Keratinocyte (primary cell): ENCODE measurements at regions not wholly inside any gene's neighbourhood (a gene's known extent, or its start where the extent isn't known, plus 50 kb on each side); places are given as distances from the start of the nearest gene placed in this dataset.

Experiments used
- DNase-seq: peaks from one replicate; pipeline ENCODE4 v3.0.0-alpha.2; 2011; ENCODE audit warnings: low read depth, missing footprints, low spot score
- FAIRE-seq: peaks from 2 replicates; lab custom pipeline; 2011; peaks lifted over from hg19 to GRCh38; lab: Jason Lieb, UNC
- H2AFZ ChIP-seq: 2 replicates; pipeline ENCODE4 v1.6.0; 2012; ENCODE audit warnings: low read length, control low read depth, inconsistent platforms; ENCODE audit not compliant: control insufficient read depth
- H3K27ac ChIP-seq: 2 replicates; pipeline ENCODE4 v1.5.1; 2011; ENCODE audit warnings: low read length; ENCODE audit not compliant: control insufficient read depth, insufficient read depth
- H3K27me3 ChIP-seq: 3 replicates; pipeline ENCODE4 v1.6.0; 2011; ENCODE audit warnings: low read length; ENCODE audit not compliant: control insufficient read depth, insufficient read depth; ENCODE audit errors: extremely low read depth
- H3K36me3 ChIP-seq, 2 experiments: 2 replicates in 1 of 2; 3 replicates in 1 of 2; pipeline ENCODE4 v1.5.1; 2011; ENCODE audit warnings: low read length in 2 of 2, mild to moderate bottlenecking in 1 of 2; ENCODE audit not compliant: control insufficient read depth in 2 of 2, insufficient read depth in 2 of 2; ENCODE audit errors: extremely low read depth in 1 of 2
- H3K4me1 ChIP-seq: 3 replicates; pipeline ENCODE4 v1.5.1; 2011; ENCODE audit warnings: low read length; ENCODE audit not compliant: control insufficient read depth, insufficient read depth; ENCODE audit errors: extremely low read depth
- H3K4me2 ChIP-seq: 3 replicates; pipeline ENCODE4 v1.6.0; 2011; ENCODE audit warnings: low read depth, low read length; ENCODE audit not compliant: control insufficient read depth, insufficient read depth; ENCODE audit errors: extremely low read depth
- H3K4me3 ChIP-seq, 3 experiments: fragments of 200-600 bp in 1 of 3; sonication (generic) in 1 of 3; 2 replicates in 2 of 3; 3 replicates in 1 of 3; pipeline ENCODE4 v1.5.1; 2011 to 2016; ENCODE audit warnings: low read length in 3 of 3, mild to moderate bottlenecking in 3 of 3, control low read depth in 2 of 3, inconsistent platforms in 1 of 3, low read depth in 1 of 3, mixed read lengths in 1 of 3, mixed run types in 1 of 3, moderate library complexity in 1 of 3; ENCODE audit not compliant: control insufficient read depth in 2 of 3, insufficient read depth in 2 of 3; ENCODE audit errors: extremely low read depth in 1 of 3
- H3K79me2 ChIP-seq: 2 replicates; pipeline ENCODE4 v1.6.0; 2012; ENCODE audit warnings: low read length; ENCODE audit not compliant: control insufficient read depth, insufficient read depth
- H3K9ac ChIP-seq: 3 replicates; pipeline ENCODE4 v1.6.0; 2011; ENCODE audit warnings: low read length; ENCODE audit not compliant: control insufficient read depth, insufficient read depth; ENCODE audit errors: extremely low read depth
- H3K9me1 ChIP-seq: 3 replicates; pipeline ENCODE4 v1.6.0; 2011; ENCODE audit warnings: low read length; ENCODE audit not compliant: control insufficient read depth, insufficient read depth; ENCODE audit errors: extremely low read depth
- H3K9me3 ChIP-seq: 2 replicates; pipeline ENCODE4 v1.5.1; 2012; ENCODE audit warnings: low read depth, low read length; ENCODE audit not compliant: control insufficient read depth
- H4K20me1 ChIP-seq: 3 replicates; pipeline ENCODE4 v1.6.0; 2011; ENCODE audit warnings: low read length; ENCODE audit not compliant: control insufficient read depth, insufficient read depth; ENCODE audit errors: extremely low read depth
- EZH2 ChIP-seq: IDR thresholded peaks from one replicate; pipeline ENCODE4 v1.6.1; 2012; ENCODE audit warnings: inconsistent platforms, mild to moderate bottlenecking, low read length, moderate library complexity
- dilution Hi-C: fragments of 300-500 bp; cut with MboI; formaldehyde crosslinking; loops from one replicate; pipeline ENCODE4 v1.7.0; 2020; ENCODE audit warnings: low sequenced_read_pairs; ENCODE audit not compliant: extremely low pct_ligation_motif_present
- TF ChIP-seq, protein P1 (sequence below), 3 experiments: IDR thresholded peaks in 1 of 3; conservative IDR thresholded peaks in 1 of 3; optimal IDR thresholded peaks in 1 of 3; 2 replicates in 2 of 3; 3 replicates in 1 of 3; pipeline versions ENCODE3 to v1.5.1; 2011; ENCODE audit warnings: low read length in 3 of 3, mild to moderate bottlenecking in 3 of 3, moderate library complexity in 2 of 3, control low read depth in 1 of 3, inconsistent platforms in 1 of 3; ENCODE audit not compliant: insufficient read depth in 2 of 3; ENCODE audit errors: extremely low read depth in 1 of 3

GRCh38 chr6:103797738-103798137 lies 1062.0 kb downstream of the HACE1 start:
- Histone ChIP-seq H3K27me3 (no peaks in the 10 kb centered on the region), H3K4me3 (no peak overlapping the region), H2AFZ (no peak overlapping the region), H3K4me2 (no peak overlapping the region), H3K27ac (no peak overlapping the region), H3K4me1 (no peaks in the 10 kb centered on the region), H3K9me3 (no peaks in the 10 kb centered on the region), H3K9me1 (no peaks in the 10 kb centered on the region), H3K36me3 (no peaks in the 10 kb centered on the region), H3K9ac (no peak overlapping the region), H4K20me1 (no peaks in the 10 kb centered on the region), H3K79me2 (no peaks in the 10 kb centered on the region)
- DNase-seq = no peak
- dilution Hi-C loops = no loop called here
- no peak for TF ChIP-seq EZH2
- TF ChIP-seq, protein P1, sequence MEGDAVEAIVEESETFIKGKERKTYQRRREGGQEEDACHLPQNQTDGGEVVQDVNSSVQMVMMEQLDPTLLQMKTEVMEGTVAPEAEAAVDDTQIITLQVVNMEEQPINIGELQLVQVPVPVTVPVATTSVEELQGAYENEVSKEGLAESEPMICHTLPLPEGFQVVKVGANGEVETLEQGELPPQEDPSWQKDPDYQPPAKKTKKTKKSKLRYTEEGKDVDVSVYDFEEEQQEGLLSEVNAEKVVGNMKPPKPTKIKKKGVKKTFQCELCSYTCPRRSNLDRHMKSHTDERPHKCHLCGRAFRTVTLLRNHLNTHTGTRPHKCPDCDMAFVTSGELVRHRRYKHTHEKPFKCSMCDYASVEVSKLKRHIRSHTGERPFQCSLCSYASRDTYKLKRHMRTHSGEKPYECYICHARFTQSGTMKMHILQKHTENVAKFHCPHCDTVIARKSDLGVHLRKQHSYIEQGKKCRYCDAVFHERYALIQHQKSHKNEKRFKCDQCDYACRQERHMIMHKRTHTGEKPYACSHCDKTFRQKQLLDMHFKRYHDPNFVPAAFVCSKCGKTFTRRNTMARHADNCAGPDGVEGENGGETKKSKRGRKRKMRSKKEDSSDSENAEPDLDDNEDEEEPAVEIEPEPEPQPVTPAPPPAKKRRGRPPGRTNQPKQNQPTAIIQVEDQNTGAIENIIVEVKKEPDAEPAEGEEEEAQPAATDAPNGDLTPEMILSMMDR (optimal IDR thresholded peaks at IDR 0.05 in 1 of 3, IDR thresholded peaks at IDR 0.05 in 1 of 3, conservative IDR thresholded peaks at IDR 0.05 in 1 of 3; ENCODE audit: extremely low read depth in 1 of 3, insufficient read depth in 2 of 3, low read length in 3 of 3) = no peak
- FAIRE-seq = no peak

DNA sequence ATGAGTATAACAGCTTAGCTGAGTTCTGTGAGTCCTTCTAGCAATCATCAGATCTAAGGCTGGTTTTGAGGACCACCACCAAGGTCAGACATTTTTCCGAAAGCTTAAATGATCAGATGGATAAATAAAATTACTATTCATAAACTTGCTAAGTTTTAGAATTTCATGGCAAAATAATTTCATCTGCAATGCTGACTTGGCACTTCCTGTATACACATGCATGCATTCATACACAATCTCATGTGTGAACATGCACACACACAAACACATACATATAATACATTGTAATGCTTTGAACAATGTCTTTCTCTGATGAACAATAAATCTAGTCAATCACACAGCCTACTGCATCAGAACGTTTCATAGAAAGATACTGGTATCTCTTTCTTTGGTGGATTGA lies 1068.3 kb downstream of the HACE1 start:
- no peak overlapping the region for H3K9ac ChIP-seq
- H2AFZ ChIP-seq = no peak overlapping the region
- no peaks in the 10 kb centered on the region for H3K36me3 ChIP-seq
- H3K27me3 ChIP-seq = no peaks in the 10 kb centered on the region
- dilution Hi-C loops = no loop called here
- H4K20me1 ChIP-seq = no peaks in the 10 kb centered on the region
- no peak overlapping the region for H3K4me3 ChIP-seq
- FAIRE-seq = no peak
- no peaks in the 10 kb centered on the region for H3K9me3 ChIP-seq
- TF ChIP-seq, protein P1 (optimal IDR thresholded peaks at IDR 0.05 in 1 of 3, IDR thresholded peaks at IDR 0.05 in 1 of 3, conservative IDR thresholded peaks at IDR 0.05 in 1 of 3; ENCODE audit: extremely low read depth in 1 of 3, insufficient read depth in 2 of 3, low read length in 3 of 3) = no peak
- no peak for TF ChIP-seq EZH2
- no peaks in the 10 kb centered on the region for H3K4me1 ChIP-seq
- H3K4me2 ChIP-seq = no peak overlapping the region
- no peaks in the 10 kb centered on the region for H3K9me1 ChIP-seq
- no peak for DNase-seq
- H3K27ac ChIP-seq = no peak overlapping the region
- no peaks in the 10 kb centered on the region for H3K79me2 ChIP-seq
